ENCODE measurements at regions not wholly inside any gene's neighbourhood (a gene's known extent, or its start where the extent isn't known, plus 50 kb on each side); places are given as distances from the start of the nearest gene placed in this dataset.
"Not testable (repeated sequence)": the region's sequence is repeated elsewhere in the genome, so short reads cannot be mapped to it uniquely, and the experiment has no call there.

GRCh38 chr10:114708084-114708483, 50.0 kb upstream of the ABLIM1 start:
- ATAC-seq, result no peak
- no peak for DNase-seq (ENCODE audit: low spot score)

DNA sequence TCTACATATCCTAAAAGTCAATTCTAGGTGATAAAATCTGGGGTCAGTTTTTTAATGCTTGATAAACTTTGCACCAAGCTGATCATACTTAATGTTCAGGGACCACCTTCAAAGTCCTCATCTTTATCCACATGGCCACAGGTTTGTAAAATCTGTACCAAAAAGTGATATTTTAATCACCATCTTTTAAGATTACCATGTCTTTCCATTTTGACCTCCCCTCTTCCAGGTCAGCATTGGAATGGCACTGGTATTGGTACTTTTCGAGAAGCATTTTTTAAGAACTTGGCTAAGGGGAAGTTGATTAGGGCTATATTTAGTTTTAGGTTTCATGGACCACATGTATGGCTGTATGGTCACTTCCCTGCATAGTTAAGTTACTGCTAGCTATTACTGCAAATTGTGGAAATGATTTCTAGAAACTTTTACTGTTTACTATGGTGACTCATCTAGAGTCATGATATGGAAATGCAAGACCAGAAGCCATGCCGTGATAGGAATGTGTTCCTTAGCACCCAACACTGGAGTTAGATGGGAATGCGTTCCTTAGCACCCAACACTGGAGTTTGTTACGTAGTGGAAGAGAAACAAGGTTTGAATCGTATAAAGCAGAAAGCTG, 50.8 kb upstream of the ABLIM1 start:
- no peak for DNase-seq (ENCODE audit: low spot score)
- no peak for ATAC-seq

DNA sequence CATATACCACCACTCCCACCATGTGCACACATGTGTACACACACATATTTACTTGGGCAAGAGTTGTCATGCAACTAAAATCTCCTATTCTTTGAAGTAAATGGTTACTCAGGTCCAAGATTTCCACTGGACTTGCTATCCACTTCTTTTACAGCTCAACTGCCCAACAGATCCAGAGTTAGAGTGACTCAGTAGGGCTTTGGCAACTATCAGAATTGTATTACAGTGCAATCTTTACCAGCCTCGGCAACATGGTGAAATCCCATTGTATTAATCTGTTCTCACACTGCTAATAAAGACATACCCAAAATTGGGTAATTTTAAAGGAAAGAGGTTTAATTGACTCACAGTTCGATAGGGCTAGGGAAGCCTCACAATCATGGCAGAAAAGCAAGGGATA, 51.9 kb upstream of the ABLIM1 start:
- no peak for DNase-seq (ENCODE audit: low spot score)
- no peak for ATAC-seq

- ATAC-seq (no peak), DNase-seq (ENCODE audit: low spot score) (no peak)
These were observed 53.2 kb upstream of the ABLIM1 start for GRCh38 chr10:114711176-114711868.

DNA sequence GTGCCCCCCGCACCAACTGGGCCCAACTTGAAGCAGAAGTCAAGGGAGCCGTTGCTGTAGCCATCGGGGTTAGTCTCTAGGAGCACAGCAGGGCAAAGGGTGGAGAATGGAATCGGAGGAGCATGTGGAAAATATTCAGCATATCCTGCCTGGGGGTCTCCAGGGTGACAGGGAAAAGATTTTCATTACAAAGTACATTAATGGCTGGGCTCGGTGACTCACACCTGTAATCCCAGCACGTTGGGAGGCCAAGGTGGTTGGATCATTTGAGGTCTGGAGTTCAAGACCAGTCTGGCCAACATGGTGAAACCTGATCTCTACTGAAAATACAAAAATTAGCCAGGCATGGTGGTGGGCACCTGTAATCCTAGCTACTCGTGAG, 53.8 kb upstream of the ABLIM1 start:
- ATAC-seq (no peak), DNase-seq (ENCODE audit: low spot score) (no peak)

GRCh38 chr10:114713525-114714090, 55.5 kb upstream of the ABLIM1 start:
- ATAC-seq (no peak), DNase-seq (ENCODE audit: low spot score) (no peak)

DNA sequence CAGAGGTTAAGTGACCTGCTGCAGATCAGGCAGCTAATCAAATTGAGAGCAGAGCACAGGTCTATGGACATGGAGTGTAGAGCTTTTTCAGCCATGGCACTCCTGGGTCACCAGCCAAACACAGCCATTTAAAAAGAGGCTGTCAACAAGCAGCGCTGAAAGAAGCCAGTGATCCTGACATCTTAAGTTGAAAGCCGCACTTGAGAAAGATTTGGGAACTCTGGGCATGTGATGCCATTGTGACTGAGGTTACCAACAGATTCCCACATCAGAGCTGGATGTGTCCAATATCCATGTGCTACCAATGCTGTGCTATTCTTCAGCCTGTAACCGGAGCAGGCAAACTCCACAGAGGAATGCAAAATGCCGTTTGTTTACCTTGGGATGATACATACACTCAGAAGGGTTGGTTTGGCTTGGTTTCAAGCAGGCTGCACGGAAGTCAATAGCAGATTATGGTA, 56.2 kb upstream of the ABLIM1 start:
- ATAC-seq, result no peak

GRCh38 chr10:114715171-114715670, 57.1 kb upstream of the ABLIM1 start:
- ATAC-seq (no peak), DNase-seq (ENCODE audit: low spot score) (no peak)

More for the DNA sequence above, 56.2 kb upstream of the ABLIM1 start:
- DNase-seq (ENCODE audit: low spot score), result no peak

DNA sequence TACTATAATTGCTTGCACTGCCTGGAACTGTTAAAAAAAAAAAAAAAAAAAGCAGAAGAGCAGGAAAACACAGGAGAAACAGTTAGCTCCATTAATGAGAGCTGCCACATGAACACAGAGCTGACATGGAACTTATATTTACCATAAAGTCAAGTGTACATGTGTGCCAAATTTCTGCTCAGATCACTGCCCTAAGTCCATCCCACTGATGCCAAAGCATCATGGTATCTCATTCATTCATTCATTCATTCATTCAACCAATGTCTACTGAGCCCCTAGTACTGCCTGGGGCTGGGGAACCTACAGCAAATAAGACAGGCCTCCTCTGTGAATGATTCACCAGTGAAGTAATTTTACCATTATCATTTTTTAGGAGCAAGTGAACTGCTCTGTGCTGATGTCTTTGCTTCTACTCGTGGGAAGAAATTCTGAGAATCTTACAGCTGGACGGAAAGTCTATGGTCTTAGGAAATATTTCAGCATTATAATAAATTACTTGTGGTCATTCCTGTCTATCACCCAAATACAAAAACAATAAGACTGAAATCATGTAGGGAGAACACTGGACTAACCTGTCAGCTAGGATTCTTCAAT, 58.8 kb upstream of the ABLIM1 start:
- ATAC-seq, result no peak
- DNase-seq (ENCODE audit: low spot score), result no peak

- ATAC-seq; DNase-seq (ENCODE audit: low spot score): not testable (repeated sequence)
These were observed 59.8 kb upstream of the ABLIM1 start for GRCh38 chr10:114717881-114718280.

- no peak for ATAC-seq
- DNase-seq (ENCODE audit: low spot score), result no peak
These were observed 60.3 kb upstream of the ABLIM1 start for GRCh38 chr10:114718374-114718773.

GRCh38 chr10:114719311-114719710, 61.2 kb upstream of the ABLIM1 start:
- ATAC-seq (peak; percentile 80), DNase-seq (ENCODE audit: low spot score) (peak; percentile 87)

GRCh38 chr10:114720023-114720422, 61.9 kb upstream of the ABLIM1 start:
- DNase-seq (ENCODE audit: low spot score); ATAC-seq: not testable (repeated sequence)

DNA sequence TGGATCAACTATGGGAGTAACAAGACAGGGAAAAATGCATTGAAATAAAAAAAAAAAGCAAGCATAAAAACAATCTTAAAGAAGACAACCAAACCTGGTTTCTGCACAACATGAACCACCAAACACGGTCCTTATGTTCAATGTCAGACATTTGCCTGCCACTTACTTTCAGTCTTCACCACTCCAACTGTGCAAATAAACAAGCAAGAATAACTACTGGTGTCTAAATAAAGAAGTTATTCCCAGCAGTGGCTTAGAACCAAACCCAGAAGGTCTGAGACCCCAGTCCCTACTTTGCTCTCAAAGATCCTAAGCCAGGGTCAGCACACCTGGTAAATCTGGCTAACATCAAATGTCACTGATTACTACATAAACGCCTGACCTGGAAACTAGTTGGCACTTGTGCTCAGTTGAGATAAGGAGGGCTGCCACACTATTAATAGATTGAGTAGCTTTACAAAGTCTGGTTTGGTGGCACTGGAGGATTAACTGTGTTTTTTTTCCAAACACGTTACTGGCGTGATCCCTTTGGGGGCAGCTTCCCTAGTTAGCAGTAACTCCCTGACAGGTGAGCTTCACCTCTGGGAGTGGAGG, 62.7 kb upstream of the ABLIM1 start:
- DNase-seq (ENCODE audit: low spot score) (peak; percentile 63), ATAC-seq (peak; percentile 58)

DNA sequence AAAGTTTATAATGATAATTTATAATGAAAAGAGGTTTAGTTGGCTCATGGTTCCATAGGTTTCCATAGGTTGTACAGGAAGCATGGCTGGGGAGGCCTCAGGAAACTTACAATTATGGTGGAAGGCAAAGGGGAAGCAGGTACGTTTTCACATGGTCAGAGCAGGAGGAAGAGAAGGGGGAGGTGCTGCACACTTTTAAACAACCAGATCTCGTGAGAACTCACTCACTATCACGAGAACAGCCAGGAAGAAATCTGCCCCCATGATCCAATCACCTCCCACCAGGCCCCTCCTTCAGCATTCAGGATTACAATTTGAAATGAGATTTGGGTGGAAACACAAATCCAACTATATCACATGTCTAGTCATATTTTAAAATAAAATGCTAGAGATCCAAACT, 64.1 kb upstream of the ABLIM1 start:
- DNase-seq (ENCODE audit: low spot score); ATAC-seq: not testable (repeated sequence)

DNA sequence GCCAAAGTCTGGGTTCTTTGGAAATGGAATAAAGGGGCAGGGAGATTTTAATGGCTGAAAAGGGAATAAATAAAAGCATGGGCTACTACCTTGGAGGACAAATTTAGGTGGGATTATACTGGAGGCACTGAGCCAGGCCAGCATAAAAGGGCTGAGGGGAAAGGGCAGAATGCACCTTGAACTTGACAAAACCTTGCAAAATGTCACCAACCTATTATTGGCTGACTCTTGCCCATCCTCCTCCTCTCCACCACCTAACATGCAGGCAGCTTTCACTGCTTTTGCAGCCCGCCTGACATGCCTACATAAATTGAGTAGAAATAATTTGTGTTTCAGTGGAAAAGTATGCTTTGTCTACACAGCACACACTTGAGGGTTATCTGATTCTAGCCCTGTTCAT, 65.3 kb upstream of the ABLIM1 start:
- DNase-seq (ENCODE audit: low spot score) (peak; percentile 56), ATAC-seq (peak; percentile 51)

- peak; percentile 79 for DNase-seq (ENCODE audit: low spot score)
- peak; percentile 72 for ATAC-seq
These were observed 66.1 kb upstream of the ABLIM1 start for GRCh38 chr10:114723991-114724715.

- DNase-seq (ENCODE audit: low spot score), result no peak
- peak; percentile 5 for ATAC-seq
These were observed 66.6 kb upstream of the ABLIM1 start for GRCh38 chr10:114724716-114725106.

GRCh38 chr10:114726820-114727271, 68.8 kb upstream of the ABLIM1 start:
- no peak for ATAC-seq

DNA sequence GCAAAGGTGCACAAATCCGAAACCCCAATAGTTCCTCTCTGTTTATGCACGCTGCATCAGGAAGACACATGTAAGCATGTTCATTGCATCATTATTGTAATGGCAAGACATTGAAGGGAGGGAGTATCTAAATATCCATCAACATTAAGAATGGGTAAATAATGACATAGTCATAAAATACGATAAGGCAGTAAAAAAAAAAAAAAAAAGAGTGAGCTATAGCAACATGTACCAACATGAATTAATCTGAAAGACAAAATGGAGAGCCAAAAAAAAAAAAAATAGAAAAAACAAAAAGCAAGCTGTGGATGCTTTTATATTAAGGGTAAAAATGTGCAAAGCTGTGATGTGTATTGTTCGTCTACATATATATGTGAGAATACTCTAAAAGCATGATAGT, 70.2 kb upstream of the ABLIM1 start:
- ATAC-seq (no peak), DNase-seq (ENCODE audit: low spot score) (no peak)

More at GRCh38 chr10:114726820-114727271, 68.8 kb upstream of the ABLIM1 start:
- DNase-seq (ENCODE audit: low spot score), result no peak
